ENCODE measurements at regions not wholly inside any gene's neighbourhood (a gene's known extent, or its start where the extent isn't known, plus 50 kb on each side); places are given as distances from the start of the nearest gene placed in this dataset.
"Not testable (repeated sequence)": the region's sequence is repeated elsewhere in the genome, so short reads cannot be mapped to it uniquely, and the experiment has no call there.

- ATAC-seq: peak; percentile 81
Measured at GRCh38 chr11:87712802-87713202, 462.4 kb downstream of the RAB38 start.

DNA sequence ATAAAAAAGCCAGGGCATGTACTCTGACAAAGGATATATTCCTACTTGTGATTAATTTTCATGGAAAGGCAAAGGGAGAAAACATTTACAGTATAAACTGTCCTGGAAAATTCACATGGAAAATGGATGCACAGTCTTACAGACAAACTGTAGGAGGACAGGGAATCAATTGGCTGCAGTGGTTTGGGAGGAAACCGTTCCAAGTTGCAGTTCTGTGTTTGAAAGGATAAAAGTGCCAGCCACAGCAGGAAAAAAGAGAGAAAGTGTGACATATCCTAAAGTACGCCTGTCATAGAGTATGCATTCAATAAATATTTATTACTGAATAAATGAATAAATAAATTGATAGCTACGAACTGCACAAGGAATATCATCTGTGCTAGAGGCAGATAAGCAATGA is 462.9 kb downstream of the RAB38 start:
- peak overlapping the region; percentile 3; the same call in 1 of the 2 replicates for H3K4me2 ChIP-seq
- Mint-ChIP-seq H3K27me3 (ENCODE audit: insufficient read depth, low read depth, poor library complexity) (peaks cover 6% of the 10 kb centered on the region), H3K9me3 (no peaks in the 10 kb centered on the region), H3K4me1 (peaks cover 32% of the 10 kb centered on the region), H3K27ac (no peak overlapping the region; the same call in 1 of the 2 replicates), H3K36me3 (ENCODE audit: low read depth) (no peaks in the 10 kb centered on the region), H3K4me3 (no peak overlapping the region)
- no peaks in the 10 kb centered on the region for H3F3A ChIP-seq (replicated peaks; ENCODE audit: low read depth)
- H3K36me3 ChIP-seq (ENCODE audit: insufficient read depth): no peaks in the 10 kb centered on the region
- peaks cover 16% of the 10 kb centered on the region for H3K4me1 ChIP-seq (ENCODE audit: insufficient read depth)
- DNase-seq (ENCODE audit: low spot score) (no peak), ATAC-seq (no peak)
- H4K20me1 ChIP-seq (replicated peaks; ENCODE audit: insufficient read depth): no peaks in the 10 kb centered on the region
- H3K27me3 ChIP-seq (ENCODE audit: insufficient read depth): no peaks in the 10 kb centered on the region
- H3K4me3 ChIP-seq: no peak overlapping the region
- peaks cover 6% of the 10 kb centered on the region; the same call in 1 of the 2 replicates for H3K9me2 ChIP-seq (ENCODE audit: insufficient read depth)
- no peaks in the 10 kb centered on the region for H3K79me2 ChIP-seq (replicated peaks; ENCODE audit: insufficient read depth)
- H3K27ac ChIP-seq (ENCODE audit: low read depth): no peak overlapping the region
- TF ChIP-seq EZH2phosphoT487 (IDR thresholded peaks at IDR 0.05; ENCODE audit: unreplicated experiment) (no peak), JUNB (IDR thresholded peaks at IDR 0.05; ENCODE audit: unreplicated experiment) (no peak), STAT1 (IDR thresholded peaks at IDR 0.05; ENCODE audit: unreplicated experiment) (no peak), POLR2AphosphoS5 (IDR thresholded peaks at IDR 0.05; ENCODE audit: low read depth) (no peak), ZNF462 (CRISPR knock-in tag; IDR thresholded peaks at IDR 0.05) (no peak), EZH2 (IDR thresholded peaks at IDR 0.05; ENCODE audit: low read depth, unreplicated experiment) (no peak)
- H2AFZ ChIP-seq: peak overlapping the region; percentile 6; the same call in 1 of the 2 replicates

More at GRCh38 chr11:87712802-87713202, 462.4 kb downstream of the RAB38 start:
- no peaks in the 10 kb centered on the region for H3K79me2 ChIP-seq (replicated peaks; ENCODE audit: insufficient read depth)
- no peaks in the 10 kb centered on the region for H3F3A ChIP-seq (replicated peaks; ENCODE audit: low read depth)
- no peaks in the 10 kb centered on the region for H4K20me1 ChIP-seq (replicated peaks; ENCODE audit: insufficient read depth)
- H2AFZ ChIP-seq: no peak overlapping the region
- H3K36me3 ChIP-seq (ENCODE audit: insufficient read depth): no peaks in the 10 kb centered on the region
- no peaks in the 10 kb centered on the region for H3K27me3 ChIP-seq (ENCODE audit: insufficient read depth)
- TF ChIP-seq POLR2AphosphoS5 (IDR thresholded peaks at IDR 0.05; ENCODE audit: low read depth) (no peak), NANOG (IDR thresholded peaks at IDR 0.05; ENCODE audit: borderline replicate concordance) (peak; percentile 8; the same call in 1 of the 2 replicates)
- H3K4me2 ChIP-seq: 0 out of 2 replicates have a peak overlapping the region, but pooled peaks have one; percentile 3
- Mint-ChIP-seq H3K36me3 (ENCODE audit: low read depth) (no peaks in the 10 kb centered on the region), H3K9me3 (no peaks in the 10 kb centered on the region), H3K4me1 (peaks cover 32% of the 10 kb centered on the region), H3K27me3 (ENCODE audit: insufficient read depth, low read depth, poor library complexity) (peaks cover 6% of the 10 kb centered on the region), H3K27ac (no peak overlapping the region), H3K4me3 (peak overlapping the region; percentile 25; the same call in 1 of the 3 replicates)
- peaks cover 16% of the 10 kb centered on the region for H3K4me1 ChIP-seq (ENCODE audit: insufficient read depth)
- peak; percentile 41 for DNase-seq (ENCODE audit: low spot score)
- H3K9me2 ChIP-seq (ENCODE audit: insufficient read depth): peaks cover 6% of the 10 kb centered on the region; the same call in 1 of the 2 replicates
- no peak overlapping the region for H3K4me3 ChIP-seq
- no peak overlapping the region for H3K27ac ChIP-seq (ENCODE audit: low read depth)

GRCh38 chr11:87703589-87703988 is 471.7 kb downstream of the RAB38 start:
- not testable (repeated sequence) for H3K79me2 ChIP-seq (replicated peaks; ENCODE audit: insufficient read depth); H2AFZ ChIP-seq; H3K27ac ChIP-seq (ENCODE audit: low read depth); H3K4me1 Mint-ChIP-seq; H3K27ac Mint-ChIP-seq; H3K27me3 ChIP-seq (ENCODE audit: insufficient read depth); H3K4me3 Mint-ChIP-seq; H3K4me2 ChIP-seq; H3K27me3 Mint-ChIP-seq (ENCODE audit: insufficient read depth, low read depth, poor library complexity); ATAC-seq; H3K9me2 ChIP-seq (ENCODE audit: insufficient read depth); H3K4me3 ChIP-seq; H3K4me1 ChIP-seq (ENCODE audit: insufficient read depth); DNase-seq (ENCODE audit: low spot score); H3F3A ChIP-seq (replicated peaks; ENCODE audit: low read depth); H3K36me3 ChIP-seq (ENCODE audit: insufficient read depth); H4K20me1 ChIP-seq (replicated peaks; ENCODE audit: insufficient read depth)
- Mint-ChIP-seq H3K36me3 (ENCODE audit: low read depth) (peaks cover 30% of the 10 kb centered on the region), H3K9me3 (peaks cover 50% of the 10 kb centered on the region)

Measured in GM23338 (cell line).